HG03442 (cell line): ENCODE measurements at regions not wholly inside any gene's neighbourhood (a gene's known extent, or its start where the extent isn't known, plus 50 kb on each side); places are given as distances from the start of the nearest gene placed in this dataset.
"Not testable (repeated sequence)": the region's sequence is repeated elsewhere in the genome, so short reads cannot be mapped to it uniquely, and the experiment has no call there.

Experiments
- ATAC-seq: cut with Tn5 transposase; IDR thresholded peaks from one replicate; pipeline ENCODE4 v1.9.1; 2021; ENCODE audit warnings: mild to moderate bottlenecking, moderate library complexity; ENCODE audit not compliant: unreplicated experiment

GRCh38 chrX:94329182-94329581, 655.2 kb downstream of the FAM133A start:
- no peak for ATAC-seq

DNA sequence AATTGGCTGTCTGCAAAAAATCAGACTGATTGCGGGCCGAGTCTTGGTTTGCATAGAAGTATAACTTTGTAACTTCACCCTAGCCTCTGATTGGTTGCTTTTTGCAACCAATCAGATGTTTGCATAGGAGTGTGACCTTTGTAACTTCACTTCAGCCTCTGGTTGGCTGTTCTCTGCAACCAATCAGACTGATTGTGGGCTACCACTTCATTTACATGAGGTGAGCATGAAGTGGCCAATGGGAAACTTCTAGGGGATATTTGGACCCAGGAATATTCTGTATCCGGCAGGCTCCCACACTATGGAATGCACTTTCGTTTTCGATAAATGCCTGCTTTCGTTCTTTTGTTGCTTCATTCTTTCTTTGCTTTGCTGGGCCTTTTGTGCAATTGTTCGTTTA, 667.7 kb downstream of the FAM133A start:
- ATAC-seq: not testable (repeated sequence)

DNA sequence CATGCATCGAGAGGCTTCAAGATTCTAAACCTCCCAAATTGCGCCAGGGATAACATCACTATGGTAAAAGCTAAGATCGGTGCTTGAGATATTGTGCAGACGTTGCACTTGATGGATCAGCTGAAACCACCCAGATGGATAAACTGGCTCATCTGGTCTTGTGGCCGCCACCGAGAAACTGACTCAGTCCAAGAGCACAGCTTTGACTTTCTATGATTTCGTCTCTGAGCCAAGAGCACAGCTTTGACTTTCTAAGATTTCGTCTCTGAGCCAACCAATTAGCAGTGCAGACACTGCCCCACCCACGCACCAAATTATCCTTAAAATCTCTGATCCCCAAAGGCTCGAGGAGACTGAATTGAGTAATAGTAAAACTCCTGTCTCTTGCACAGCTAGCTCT, 687.2 kb downstream of the FAM133A start:
- no peak for ATAC-seq

GRCh38 chrX:94365736-94366135, 691.7 kb downstream of the FAM133A start:
- no peak for ATAC-seq

DNA sequence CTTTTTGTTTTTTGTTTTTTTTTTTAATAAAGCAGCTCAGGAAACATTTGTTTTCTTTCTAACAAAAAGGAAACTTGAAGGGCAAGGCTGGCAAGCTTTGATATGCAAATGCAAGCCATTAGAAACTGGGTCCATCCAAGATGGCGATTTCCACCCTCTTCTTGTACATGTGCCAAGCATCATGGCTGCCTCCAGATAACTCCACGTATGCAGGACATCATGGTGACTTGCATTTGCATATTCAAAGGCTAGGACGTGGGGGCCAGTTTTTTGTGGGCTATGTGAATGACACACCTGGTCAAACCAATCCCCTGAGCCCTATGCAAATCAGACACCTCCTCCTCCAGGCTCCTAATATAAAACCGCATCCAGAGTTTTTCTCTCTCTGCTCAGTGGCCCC, 692.6 kb downstream of the FAM133A start:
- no peak for ATAC-seq

- no peak for ATAC-seq
Observed at GRCh38 chrX:94389044-94389443, 715.0 kb downstream of the FAM133A start.

GRCh38 chrX:94400488-94400887, 726.5 kb downstream of the FAM133A start:
- peak; percentile 96 for ATAC-seq

GRCh38 chrX:94401426-94401825, 727.4 kb downstream of the FAM133A start:
- ATAC-seq: no peak

DNA sequence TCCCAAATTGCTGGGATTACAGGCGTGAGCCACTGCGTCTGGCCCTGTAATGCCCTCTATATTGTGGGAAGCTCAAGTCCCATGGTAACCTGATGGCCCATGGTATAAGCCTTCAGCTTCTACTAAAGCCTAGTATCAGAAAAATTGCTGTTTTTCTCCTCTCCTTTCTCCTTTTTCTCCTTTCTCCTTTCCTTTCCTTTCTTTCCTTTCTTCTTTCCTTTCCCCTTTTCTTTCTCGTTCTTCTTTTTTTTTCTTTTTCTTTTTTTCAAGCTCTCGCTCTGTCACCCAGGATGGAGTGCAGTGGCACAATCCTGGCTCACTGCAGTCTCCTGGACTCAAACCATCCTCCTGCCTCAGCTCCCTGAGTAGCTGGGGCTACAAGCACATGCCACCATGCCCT, 740.7 kb downstream of the FAM133A start:
- ATAC-seq: no peak

GRCh38 chrX:94418065-94418464, 744.1 kb downstream of the FAM133A start:
- ATAC-seq: no peak

GRCh38 chrX:94424456-94424855, 750.5 kb downstream of the FAM133A start:
- ATAC-seq: no peak

DNA sequence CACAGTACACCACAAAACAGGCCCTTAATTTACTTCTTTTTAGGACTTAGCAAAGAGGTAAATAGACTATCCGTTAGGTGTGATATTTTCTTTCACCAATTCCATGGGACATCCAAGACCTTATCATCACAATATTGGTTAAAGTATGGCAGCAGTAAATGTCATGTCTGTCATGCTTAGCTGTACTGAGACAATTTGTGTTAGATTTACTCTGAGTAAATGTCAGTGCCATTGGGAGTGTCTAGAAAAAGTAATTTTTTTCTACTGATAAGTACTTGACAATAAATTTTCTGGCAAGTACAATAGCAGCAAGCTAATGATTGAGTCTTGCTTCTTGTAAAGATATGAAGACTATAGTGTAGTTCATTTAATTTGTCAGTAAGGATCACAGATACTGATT, 756.1 kb downstream of the FAM133A start:
- no peak for ATAC-seq

GRCh38 chrX:94435799-94436198, 761.8 kb downstream of the FAM133A start:
- ATAC-seq: no peak

DNA sequence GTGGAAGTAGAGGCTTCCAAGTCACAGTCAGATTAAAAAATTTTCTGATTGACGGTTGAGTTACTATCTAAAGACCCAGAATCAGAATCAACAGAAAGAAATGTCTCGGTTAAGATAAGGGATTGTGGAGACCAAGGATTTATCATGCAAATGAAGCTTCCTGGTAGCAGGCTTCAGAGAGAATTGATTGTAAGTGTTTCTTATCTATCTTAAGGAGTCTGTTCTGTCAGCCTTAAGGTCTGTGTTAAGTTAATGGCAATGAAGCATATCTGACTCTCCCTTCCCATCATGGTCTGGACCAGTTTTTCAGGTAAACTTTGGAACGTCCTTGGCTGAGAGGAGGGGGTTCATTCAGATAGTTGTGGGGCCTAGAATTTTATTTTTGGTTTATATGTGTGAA, 780.2 kb downstream of the FAM133A start:
- ATAC-seq: no peak

GRCh38 chrX:94454606-94455005, 780.6 kb downstream of the FAM133A start:
- no peak for ATAC-seq

DNA sequence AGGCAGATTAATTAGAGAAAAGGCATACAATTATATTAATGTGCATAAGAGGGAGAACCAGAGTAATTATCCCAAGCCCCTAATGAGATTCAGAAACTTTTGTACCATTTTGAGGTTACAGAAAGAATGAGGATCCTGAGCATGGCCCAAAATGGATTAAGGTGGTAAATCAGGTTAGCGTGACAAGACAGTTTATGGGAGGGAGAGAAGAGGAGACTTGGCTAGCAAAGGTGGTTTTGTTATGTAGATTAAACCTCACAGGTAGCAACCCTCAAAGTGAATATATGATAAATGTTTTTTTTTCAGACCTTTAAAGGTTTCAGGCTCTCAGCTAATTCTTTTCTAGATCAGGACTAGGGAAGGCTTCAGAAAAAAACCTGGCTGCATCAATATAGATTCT, 781.8 kb downstream of the FAM133A start:
- ATAC-seq: no peak

DNA sequence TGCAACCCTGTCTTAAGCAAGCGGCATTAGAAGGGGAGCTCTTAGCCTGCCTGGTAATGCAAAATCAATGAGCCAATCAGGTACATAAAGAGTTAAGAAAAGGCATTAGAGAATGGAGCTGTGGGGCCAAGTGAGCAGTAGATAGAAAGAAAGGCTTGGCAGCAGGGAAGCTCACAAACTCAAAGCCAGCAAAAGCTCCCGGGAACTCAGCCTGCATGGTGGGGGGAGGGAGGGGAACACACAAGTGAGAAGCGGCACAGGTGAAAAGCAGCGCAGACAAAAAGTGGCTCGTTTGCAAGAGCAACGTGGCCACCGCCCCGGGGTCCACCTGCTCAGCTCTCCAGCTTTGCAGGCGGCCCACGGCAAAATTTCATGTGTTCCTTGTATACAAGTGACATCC, 818.5 kb downstream of the FAM133A start:
- ATAC-seq: no peak

GRCh38 chrX:94493405-94493804, 819.4 kb downstream of the FAM133A start:
- ATAC-seq: no peak

DNA sequence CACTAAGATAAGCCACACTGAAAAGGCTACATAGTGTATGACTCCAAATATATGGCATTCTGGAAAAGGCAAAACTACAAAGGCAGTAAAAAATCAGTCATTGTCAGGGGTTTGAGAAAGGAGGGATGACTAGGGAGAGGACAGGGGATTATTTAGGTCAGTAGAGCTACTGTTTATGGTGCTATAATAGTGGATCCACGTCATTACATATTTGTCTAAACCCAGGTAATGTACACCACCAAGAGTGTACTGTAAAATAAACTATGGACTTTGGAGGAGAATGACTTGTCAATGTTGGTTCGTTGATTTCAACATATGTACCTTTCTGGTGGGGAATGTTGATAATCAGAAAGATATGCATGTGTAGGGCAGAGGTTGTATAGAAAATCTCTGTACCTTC, 837.6 kb downstream of the FAM133A start:
- no peak for ATAC-seq

DNA sequence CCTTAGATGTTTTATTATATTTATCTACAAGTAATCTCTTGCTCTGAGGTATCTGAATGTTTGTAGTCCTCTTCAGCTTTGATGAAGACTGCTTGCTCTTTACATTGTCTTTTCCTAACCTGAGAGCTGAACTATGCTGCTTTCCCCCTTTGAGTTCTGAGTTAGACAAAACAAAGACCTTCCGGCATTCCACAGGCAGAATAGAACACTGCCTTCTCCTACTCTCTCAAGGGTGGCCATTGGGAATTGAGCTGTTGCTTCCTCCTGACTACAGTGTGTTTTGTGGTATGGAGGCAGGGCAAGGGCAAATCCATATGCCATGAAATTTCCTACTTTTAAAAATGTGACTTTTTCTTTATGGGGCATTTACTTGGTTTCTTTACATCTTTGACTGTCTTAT, 841.0 kb downstream of the FAM133A start:
- ATAC-seq: no peak

- ATAC-seq: no peak
Observed at GRCh38 chrX:94524867-94525266, 850.9 kb downstream of the FAM133A start.

- no peak for ATAC-seq
Observed at GRCh38 chrX:94545722-94546121, 871.7 kb downstream of the FAM133A start.

DNA sequence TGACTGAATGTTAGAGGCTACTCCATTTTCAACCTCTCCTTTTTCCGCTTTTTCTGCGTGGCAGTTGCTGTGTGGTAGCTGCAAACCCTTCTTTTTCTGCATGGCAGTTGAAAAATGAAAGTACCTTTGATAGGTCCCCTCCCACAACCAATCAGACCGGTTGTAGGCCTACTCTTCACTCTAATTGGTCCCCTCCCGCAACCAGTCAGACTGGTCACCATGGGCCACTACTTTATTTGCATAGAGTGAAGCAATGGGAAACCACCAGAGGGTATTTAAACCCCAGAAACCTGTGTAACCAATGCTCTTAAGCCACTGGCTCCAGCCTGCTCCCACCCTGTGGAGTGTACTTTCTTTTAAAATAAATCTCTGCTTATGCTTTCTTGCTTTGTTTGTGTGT, 877.8 kb downstream of the FAM133A start:
- ATAC-seq: no peak

DNA sequence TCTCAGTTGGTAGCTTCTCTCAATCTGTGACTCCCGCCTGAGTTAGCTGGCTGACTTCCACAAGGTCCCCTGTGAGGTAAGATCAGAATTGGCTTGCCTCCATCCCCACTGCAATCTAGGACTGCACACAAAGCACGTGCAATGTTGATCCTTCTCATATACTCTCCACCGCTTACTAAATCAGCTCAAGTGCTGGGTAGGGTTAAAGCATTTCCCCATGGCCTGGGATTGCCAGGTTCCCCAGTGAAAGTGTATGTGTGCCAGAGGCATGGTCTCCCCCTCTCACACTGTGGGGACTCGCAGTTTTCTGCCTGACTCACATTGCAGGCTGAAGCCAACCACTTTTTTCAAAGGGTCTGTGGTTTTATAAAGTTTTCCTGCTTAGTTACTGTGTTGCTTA, 886.9 kb downstream of the FAM133A start:
- ATAC-seq: no peak
